DOHH2 (cell line): ENCODE measurements at regions not wholly inside any gene's neighbourhood (a gene's known extent, or its start where the extent isn't known, plus 50 kb on each side); places are given as distances from the start of the nearest gene placed in this dataset.

Experiments
- CTCF ChIP-seq: fragments of 200-600 bp; sonication (generic); IDR thresholded peaks from one replicate; pipeline ENCODE4 v1.5.1; 2014; ENCODE audit warnings: antibody characterized with exemption, mild to moderate bottlenecking, low read depth, low read length; ENCODE audit not compliant: poor library complexity, severe bottlenecking
- EZH2phosphoT487 ChIP-seq: fragments of 200-600 bp; sonication (generic); IDR thresholded peaks from 2 replicates; pipeline ENCODE4 v1.6.1; 2017; ENCODE audit warnings: borderline replicate concordance, mild to moderate bottlenecking, antibody characterized with exemption, low read length, moderate library complexity, mixed read lengths

DNA sequence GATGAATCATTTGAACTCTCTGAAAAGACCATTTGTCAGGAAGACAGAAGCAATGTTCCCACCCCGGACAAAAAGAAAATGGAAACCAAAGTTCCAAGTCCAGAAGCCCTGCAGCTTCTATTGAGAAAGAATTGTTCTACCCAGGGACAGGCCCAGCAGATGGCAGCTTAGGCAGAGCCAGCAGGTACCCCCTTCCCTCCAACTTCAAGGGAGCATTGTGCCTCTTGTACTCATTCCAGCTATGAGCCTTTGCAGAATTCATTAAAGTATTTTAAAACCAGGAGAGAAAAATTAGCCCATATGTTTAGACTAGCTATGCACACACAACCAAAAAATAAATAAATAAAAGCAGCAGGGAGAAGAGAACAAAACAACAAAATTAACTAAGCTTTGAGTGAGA lies 85.2 kb upstream of the KCND3 start:
- no peak for TF ChIP-seq CTCF
- TF ChIP-seq EZH2phosphoT487, result no peak
